Mucosa of descending colon (tissue), 3 donors: ENCODE measurements at regions not wholly inside any gene's neighbourhood (a gene's known extent, or its start where the extent isn't known, plus 50 kb on each side); places are given as distances from the start of the nearest gene placed in this dataset.

Experiments used
- ATAC-seq: fragments of 200-7000 bp; cut with Tn5 transposase; one replicate; pipeline ENCODE4 v1.9.1; 2020; ENCODE audit warnings: mild to moderate bottlenecking, moderate library complexity
- DNase-seq, 3 donors: peaks; one replicate each; pipeline ENCODE4 v3.0.0-alpha.2; 2020
- H3K36me3 ChIP-seq: fragments of 200-600 bp; one replicate; pipeline ENCODE4 v1.8.0; 2021; ENCODE audit warnings: low read depth, mild to moderate bottlenecking
- H3K4me1 ChIP-seq: fragments of 200-600 bp; one replicate; pipeline ENCODE4 v1.8.0; 2021; ENCODE audit warnings: low read depth, mild to moderate bottlenecking
- H3K4me3 ChIP-seq: fragments of 200-600 bp; one replicate; pipeline ENCODE4 v1.8.0; 2021; ENCODE audit warnings: mild to moderate bottlenecking
- H3K9me3 ChIP-seq: fragments of 200-600 bp; one replicate; pipeline ENCODE4 v1.8.0; 2021; ENCODE audit warnings: mild to moderate bottlenecking
- CTCF ChIP-seq: fragments of 200-600 bp; IDR thresholded peaks from one replicate; pipeline ENCODE4 v1.8.0; 2022; ENCODE audit warnings: antibody characterized with exemption, mild to moderate bottlenecking
- intact Hi-C, 2 donors: fragments of 100-400 bp; cut with DNase I in 1 of 2; cut with micrococcal nuclease in 1 of 2; formaldehyde crosslinking; loops; one replicate each; pipeline versions ENCODE4 v1.11.0 to v1.11.1; 2022; cut with DNase I, micrococcal nuclease
- donor health status: DM: no; HTN: no; CAD: no; lungs with moderate emphysema.
- donor health status: DM: no; HTN: no; CAD: no.
- donor health status: DM: no; HTN: yes; CAD: no.

DNA sequence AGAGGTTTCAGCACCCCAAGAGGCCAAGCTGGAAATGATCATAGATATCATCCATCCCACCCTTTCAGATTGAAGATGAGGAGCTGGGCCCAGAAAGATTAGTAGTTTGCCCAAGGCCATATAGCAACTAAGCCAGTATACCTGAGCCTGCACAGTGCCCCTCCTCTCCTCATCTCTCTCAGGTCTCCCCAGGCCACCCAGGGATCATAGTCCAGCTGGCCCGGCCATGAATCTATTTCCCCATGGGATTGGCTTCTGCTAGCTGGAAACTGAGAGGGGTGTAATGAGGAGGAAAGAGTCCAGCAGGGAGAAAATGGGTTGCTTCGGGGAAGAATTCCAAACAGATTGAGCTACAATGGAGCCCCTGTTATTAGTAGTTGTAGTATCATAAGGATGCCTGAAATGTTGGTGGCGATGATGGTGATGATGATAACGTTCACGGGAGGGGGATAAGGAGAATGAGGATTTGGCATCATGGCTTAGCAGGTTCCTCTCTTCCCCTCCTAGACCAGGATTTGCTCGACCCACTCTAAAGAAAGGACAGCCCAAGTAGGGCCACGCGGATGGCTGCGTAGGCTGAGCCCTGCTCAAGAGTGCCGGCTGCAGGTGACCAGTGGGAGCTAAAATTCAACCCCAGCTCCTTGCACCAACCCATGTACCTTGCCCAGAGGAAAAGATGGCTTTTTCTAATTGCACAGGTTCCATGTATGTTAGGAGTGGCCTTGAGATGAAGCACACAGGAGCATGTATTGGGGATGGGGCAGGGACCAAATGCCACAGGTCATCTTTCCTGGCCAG, 117.8 kb upstream of the PJA1 start:
- no peaks in the 10 kb centered on the region for H3K4me1 ChIP-seq
- H3K4me3 ChIP-seq = no peak overlapping the region
- H3K9me3 ChIP-seq = no peaks in the 10 kb centered on the region
- H3K36me3 ChIP-seq = no peaks in the 10 kb centered on the region
- ATAC-seq (no peak), DNase-seq (no peak)
- intact Hi-C loops = loop anchor here (10.0 kb wide), 1 partner anchor 458 kb away; the partner anchor contains the start of gene EFNB1 (in 2 of the 2)
- no peak for TF ChIP-seq CTCF

GRCh38 chrX:69280933-69281332, 115.7 kb upstream of the PJA1 start:
- no peaks in the 10 kb centered on the region for H3K36me3 ChIP-seq
- DNase-seq = peak in 1 of 3 donors; percentile 10

DNA sequence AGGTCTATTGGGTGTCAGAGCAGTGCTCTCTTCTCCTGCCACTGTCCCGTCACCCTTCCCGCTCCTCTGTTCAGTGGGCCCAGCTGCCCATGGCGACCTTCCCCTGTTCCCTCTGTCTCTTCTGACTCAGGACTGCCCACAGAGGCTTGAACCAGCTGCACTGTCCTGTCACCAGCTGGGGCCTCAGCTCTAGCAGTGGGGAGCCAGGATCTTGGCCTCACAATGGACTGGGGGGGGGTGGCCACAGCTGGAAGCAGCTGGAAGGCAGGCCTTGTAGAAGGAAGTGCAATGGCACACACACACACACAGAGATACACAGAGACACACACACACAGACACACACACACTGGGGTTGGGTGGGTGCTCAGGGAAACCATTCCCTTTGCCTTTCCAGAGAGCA, 114.0 kb upstream of the PJA1 start:
- no peak for TF ChIP-seq CTCF
- DNase-seq = peak in 1 of 3 donors; percentile 18
- Histone ChIP-seq H3K4me1 (no peaks in the 10 kb centered on the region), H3K36me3 (no peaks in the 10 kb centered on the region), H3K4me3 (no peak overlapping the region), H3K9me3 (no peaks in the 10 kb centered on the region)
- ATAC-seq = peak; percentile 16
- intact Hi-C loops = no loop called here

More at GRCh38 chrX:69280933-69281332, 115.7 kb upstream of the PJA1 start:
- ATAC-seq = no peak
- no peak for TF ChIP-seq CTCF
- H3K4me3 ChIP-seq = no peak overlapping the region
- H3K4me1 ChIP-seq = no peaks in the 10 kb centered on the region
- intact Hi-C loops = loop anchor here (10.0 kb wide), 1 partner anchor 456 kb away; the partner anchor contains the start of gene EFNB1 (in 2 of the 2)
- H3K9me3 ChIP-seq = no peaks in the 10 kb centered on the region

GRCh38 chrX:69278031-69278687, 112.9 kb upstream of the PJA1 start:
- ATAC-seq = no peak
- Histone ChIP-seq H3K4me1 (no peaks in the 10 kb centered on the region), H3K4me3 (no peak overlapping the region), H3K9me3 (no peaks in the 10 kb centered on the region), H3K36me3 (no peaks in the 10 kb centered on the region)
- intact Hi-C loops = no loop called here
- no peak for DNase-seq
- no peak for TF ChIP-seq CTCF

GRCh38 chrX:69277369-69277990, 112.2 kb upstream of the PJA1 start:
- ATAC-seq (no peak), DNase-seq (no peak)
- Histone ChIP-seq H3K4me3 (no peak overlapping the region), H3K36me3 (no peaks in the 10 kb centered on the region), H3K4me1 (no peaks in the 10 kb centered on the region), H3K9me3 (no peaks in the 10 kb centered on the region)
- no peak for TF ChIP-seq CTCF
- intact Hi-C loops = no loop called here
